ENCODE measurements at regions not wholly inside any gene's neighbourhood (a gene's known extent, or its start where the extent isn't known, plus 50 kb on each side); places are given as distances from the start of the nearest gene placed in this dataset.

GRCh38 chr11:123301696-123302400, 106.8 kb upstream of the CLMP start:
- DNase-seq = peak; percentile 55

- no peak for DNase-seq
Measured at GRCh38 chr11:123301013-123301591, 106.1 kb upstream of the CLMP start.

- no peak for DNase-seq
Measured at GRCh38 chr11:123299721-123300120, 104.7 kb upstream of the CLMP start.

- no peak for DNase-seq
Measured at GRCh38 chr11:123298488-123299447, 103.7 kb upstream of the CLMP start.

- DNase-seq = no peak
Measured at GRCh38 chr11:123292647-123293046, 97.6 kb upstream of the CLMP start.

GRCh38 chr11:123291201-123291869, 96.3 kb upstream of the CLMP start:
- no peak for DNase-seq

- no peak for DNase-seq
Measured at GRCh38 chr11:123286761-123287160, 91.7 kb upstream of the CLMP start.

GRCh38 chr11:123286255-123286654, 91.2 kb upstream of the CLMP start:
- DNase-seq = no peak

GRCh38 chr11:123284454-123284853, 89.4 kb upstream of the CLMP start:
- no peak for DNase-seq

- DNase-seq = no peak
Measured at GRCh38 chr11:123282597-123282996, 87.5 kb upstream of the CLMP start.

- no peak for DNase-seq
Measured at GRCh38 chr11:123273616-123274015, 78.6 kb upstream of the CLMP start.

- no peak for DNase-seq
Measured at GRCh38 chr11:123272565-123272964, 77.5 kb upstream of the CLMP start.

GRCh38 chr11:123268156-123268555, 73.1 kb upstream of the CLMP start:
- DNase-seq = no peak

GRCh38 chr11:123265951-123266350, 70.9 kb upstream of the CLMP start:
- no peak for DNase-seq

- DNase-seq = no peak
Measured at GRCh38 chr11:123264431-123264780, 69.4 kb upstream of the CLMP start.

GRCh38 chr11:123261345-123262106, 66.5 kb upstream of the CLMP start:
- DNase-seq = peak; percentile 78

- DNase-seq = no peak
Measured at GRCh38 chr11:123260511-123261211, 65.6 kb upstream of the CLMP start.

- DNase-seq = no peak
Measured at GRCh38 chr11:123258877-123259276, 63.8 kb upstream of the CLMP start.

- no peak for DNase-seq
Measured at GRCh38 chr11:123257370-123257769, 62.3 kb upstream of the CLMP start.

GRCh38 chr11:123255909-123256308, 60.9 kb upstream of the CLMP start:
- no peak for DNase-seq

- DNase-seq = no peak
Measured at GRCh38 chr11:123254357-123254756, 59.3 kb upstream of the CLMP start.

GRCh38 chr11:123253911-123254310, 58.9 kb upstream of the CLMP start:
- no peak for DNase-seq
